Parathyroid adenoma (tissue), 2 donors: ENCODE measurements at regions not wholly inside any gene's neighbourhood (a gene's known extent, or its start where the extent isn't known, plus 50 kb on each side); places are given as distances from the start of the nearest gene placed in this dataset.

ENCODE experiments used
- H2AFZ ChIP-seq: fragments of 300-600 bp; sonication (generic); one replicate; pipeline ENCODE4 v1.7.0; 2017; ENCODE audit warnings: antibody characterized with exemption, mild to moderate bottlenecking
- H3K27ac ChIP-seq: fragments of 300-600 bp; sonication (generic); one replicate; pipeline ENCODE4 v1.7.0; 2017
- H3K27me3 ChIP-seq: fragments of 300-600 bp; sonication (generic); one replicate; pipeline ENCODE4 v1.7.0; 2017; ENCODE audit warnings: low read length; ENCODE audit not compliant: control insufficient read depth, insufficient read depth
- H3K36me3 ChIP-seq: fragments of 300-600 bp; sonication (generic); one replicate; pipeline ENCODE4 v1.7.0; 2017; ENCODE audit warnings: low read length; ENCODE audit not compliant: control insufficient read depth, insufficient read depth
- H3K4me1 ChIP-seq: fragments of 300-600 bp; sonication (generic); one replicate; pipeline ENCODE4 v1.7.0; 2017; ENCODE audit warnings: control low read depth
- H3K4me2 ChIP-seq: fragments of 300-600 bp; sonication (generic); one replicate; pipeline ENCODE4 v1.7.0; 2017; ENCODE audit warnings: low read length
- H3K4me3 ChIP-seq: fragments of 300-600 bp; sonication (generic); one replicate; pipeline ENCODE4 v1.7.0; 2017; ENCODE audit warnings: low read depth, low read length
- H3K79me2 ChIP-seq: fragments of 300-600 bp; sonication (generic); one replicate; pipeline ENCODE4 v1.7.0; 2017; ENCODE audit warnings: control low read depth
- H3K9ac ChIP-seq: fragments of 300-600 bp; sonication (generic); one replicate; pipeline ENCODE4 v1.7.0; 2017; ENCODE audit warnings: mild to moderate bottlenecking
- H3K9me3 ChIP-seq: fragments of 300-600 bp; sonication (generic); one replicate; pipeline ENCODE4 v1.7.0; 2017; ENCODE audit warnings: low read length; ENCODE audit not compliant: control insufficient read depth
- TF ChIP-seq, protein P1 (sequence below): fragments of 300-600 bp; sonication (generic); IDR thresholded peaks from one replicate; pipeline ENCODE4 v1.7.0; 2017; ENCODE audit warnings: antibody characterized with exemption, mild to moderate bottlenecking
- donor health status: primary hyperparathyroidism.

GRCh38 chr1:36542962-36543515 is 60.3 kb upstream of the CSF3R start:
- H3K4me2 ChIP-seq = no peak overlapping the region
- no peak overlapping the region for H2AFZ ChIP-seq
- no peak overlapping the region for H3K27ac ChIP-seq
- no peak overlapping the region for H3K9ac ChIP-seq
- H3K4me3 ChIP-seq = no peak overlapping the region
- H3K79me2 ChIP-seq = no peaks in the 10 kb centered on the region
- H3K9me3 ChIP-seq = no peaks in the 10 kb centered on the region
- H3K4me1 ChIP-seq = no peaks in the 10 kb centered on the region
- TF ChIP-seq, protein P1, sequence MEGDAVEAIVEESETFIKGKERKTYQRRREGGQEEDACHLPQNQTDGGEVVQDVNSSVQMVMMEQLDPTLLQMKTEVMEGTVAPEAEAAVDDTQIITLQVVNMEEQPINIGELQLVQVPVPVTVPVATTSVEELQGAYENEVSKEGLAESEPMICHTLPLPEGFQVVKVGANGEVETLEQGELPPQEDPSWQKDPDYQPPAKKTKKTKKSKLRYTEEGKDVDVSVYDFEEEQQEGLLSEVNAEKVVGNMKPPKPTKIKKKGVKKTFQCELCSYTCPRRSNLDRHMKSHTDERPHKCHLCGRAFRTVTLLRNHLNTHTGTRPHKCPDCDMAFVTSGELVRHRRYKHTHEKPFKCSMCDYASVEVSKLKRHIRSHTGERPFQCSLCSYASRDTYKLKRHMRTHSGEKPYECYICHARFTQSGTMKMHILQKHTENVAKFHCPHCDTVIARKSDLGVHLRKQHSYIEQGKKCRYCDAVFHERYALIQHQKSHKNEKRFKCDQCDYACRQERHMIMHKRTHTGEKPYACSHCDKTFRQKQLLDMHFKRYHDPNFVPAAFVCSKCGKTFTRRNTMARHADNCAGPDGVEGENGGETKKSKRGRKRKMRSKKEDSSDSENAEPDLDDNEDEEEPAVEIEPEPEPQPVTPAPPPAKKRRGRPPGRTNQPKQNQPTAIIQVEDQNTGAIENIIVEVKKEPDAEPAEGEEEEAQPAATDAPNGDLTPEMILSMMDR = no peak
- no peaks in the 10 kb centered on the region for H3K36me3 ChIP-seq
- H3K27me3 ChIP-seq = peaks cover 4% of the 10 kb centered on the region

DNA sequence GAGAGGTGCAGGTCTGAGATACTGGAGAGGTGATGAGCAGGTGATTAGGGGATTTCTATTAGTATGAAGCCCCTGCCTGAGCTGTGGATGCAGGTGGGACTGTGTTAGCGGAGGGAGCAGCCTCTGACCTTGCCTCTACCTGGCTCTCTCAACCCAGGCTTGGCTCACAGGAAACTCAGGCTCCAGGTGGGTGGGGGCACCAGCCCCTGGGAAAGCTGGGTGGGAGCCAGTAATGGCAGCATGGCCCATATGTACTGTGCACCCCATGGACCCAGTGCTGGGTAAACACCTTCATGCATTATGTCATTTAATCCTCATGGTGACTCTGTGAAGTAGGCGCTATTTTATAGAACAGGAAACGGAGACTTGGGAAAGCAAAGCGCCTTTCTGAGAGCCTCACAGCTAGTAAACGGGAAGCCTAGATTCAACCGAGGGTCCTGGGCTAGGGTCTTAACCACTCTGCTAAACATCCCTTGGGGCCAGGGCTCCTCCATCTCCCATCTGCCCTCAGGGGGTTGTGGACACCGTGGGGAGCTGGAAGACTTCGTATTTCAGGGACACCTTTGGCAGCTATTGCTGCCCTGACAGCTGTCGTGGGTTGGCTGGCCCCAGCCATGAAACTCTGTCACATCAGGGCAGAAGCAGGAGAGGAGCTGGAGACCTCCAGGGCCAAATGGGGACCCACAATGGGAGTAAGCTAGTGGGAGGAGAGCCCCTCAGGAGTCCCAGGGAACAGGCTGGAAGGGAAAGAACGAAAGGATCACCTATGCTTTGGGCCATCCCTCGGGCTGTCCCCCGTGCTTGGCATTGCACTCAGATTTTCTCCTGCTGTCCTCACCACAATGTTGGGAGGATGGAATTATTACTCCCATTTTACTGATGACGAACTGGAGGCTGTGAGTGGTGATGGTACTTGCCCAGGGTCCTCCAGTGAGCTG is 59.6 kb upstream of the CSF3R start:
- no peak overlapping the region for H3K27ac ChIP-seq
- H3K36me3 ChIP-seq = no peaks in the 10 kb centered on the region

GRCh38 chr1:36540056-36540455 is 57.3 kb upstream of the CSF3R start:
- Histone ChIP-seq H3K9me3 (no peaks in the 10 kb centered on the region), H3K4me3 (no peak overlapping the region), H3K79me2 (no peaks in the 10 kb centered on the region), H3K36me3 (no peaks in the 10 kb centered on the region), H3K27me3 (peaks cover 4% of the 10 kb centered on the region), H3K27ac (no peak overlapping the region), H3K4me1 (no peaks in the 10 kb centered on the region), H2AFZ (no peak overlapping the region), H3K4me2 (no peak overlapping the region), H3K9ac (no peak overlapping the region)
- TF ChIP-seq, protein P1 = no peak

More for the DNA sequence above, 59.6 kb upstream of the CSF3R start:
- Histone ChIP-seq H2AFZ (no peak overlapping the region), H3K9me3 (no peaks in the 10 kb centered on the region), H3K4me2 (no peak overlapping the region), H3K27me3 (peaks cover 4% of the 10 kb centered on the region), H3K4me3 (no peak overlapping the region), H3K79me2 (no peaks in the 10 kb centered on the region), H3K9ac (no peak overlapping the region), H3K4me1 (no peaks in the 10 kb centered on the region)
- TF ChIP-seq, protein P1 = no peak

DNA sequence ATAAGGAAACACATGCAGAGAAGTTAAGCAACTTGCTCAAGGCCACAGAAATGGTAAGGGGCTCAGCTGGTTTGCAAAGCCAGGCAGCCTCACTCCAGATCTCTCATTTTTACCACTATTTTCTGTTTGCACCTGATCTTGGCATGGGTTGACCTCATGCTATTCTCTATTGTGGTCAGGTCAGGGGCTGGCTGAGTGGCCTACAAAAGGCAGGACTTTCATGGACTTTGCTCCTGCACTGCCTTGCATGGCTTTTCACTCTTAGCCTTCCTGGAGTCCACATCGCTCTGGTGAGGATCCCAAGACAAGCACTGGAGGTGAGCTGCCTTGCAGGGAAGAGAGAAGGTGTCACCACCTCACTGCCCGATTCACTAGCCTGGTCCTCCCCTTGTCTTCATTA is 56.8 kb upstream of the CSF3R start:
- Histone ChIP-seq H2AFZ (no peak overlapping the region), H3K36me3 (no peaks in the 10 kb centered on the region), H3K79me2 (no peaks in the 10 kb centered on the region), H3K4me2 (no peak overlapping the region), H3K27me3 (peaks cover 4% of the 10 kb centered on the region), H3K9ac (no peak overlapping the region), H3K27ac (no peak overlapping the region), H3K4me3 (no peak overlapping the region), H3K4me1 (no peaks in the 10 kb centered on the region), H3K9me3 (no peaks in the 10 kb centered on the region)
- TF ChIP-seq, protein P1 = no peak
